ENCODE measurements at regions not wholly inside any gene's neighbourhood (a gene's known extent, or its start where the extent isn't known, plus 50 kb on each side); places are given as distances from the start of the nearest gene placed in this dataset.

- ATAC-seq (no peak), DNase-seq (no peak)
- no peaks in the 10 kb centered on the region for H3K36me3 ChIP-seq (ENCODE audit: low read depth)
- TF ChIP-seq CTCF (IDR thresholded peaks at IDR 0.05), result no peak
- intact Hi-C loops (cut with DNase I, micrococcal nuclease), result no loop called here
- H3K4me1 ChIP-seq (ENCODE audit: low read depth), result no peaks in the 10 kb centered on the region
- H3K4me3 ChIP-seq, result no peak overlapping the region
- H3K9me3 ChIP-seq, result no peaks in the 10 kb centered on the region
These were observed 373.7 kb upstream of the SLITRK6 start for GRCh38 chr13:86172961-86173360.

- TF ChIP-seq CTCF (IDR thresholded peaks at IDR 0.05), result no peak
- intact Hi-C loops (cut with DNase I, micrococcal nuclease), result no loop called here
- no peaks in the 10 kb centered on the region for H3K4me1 ChIP-seq (ENCODE audit: low read depth)
These were observed 362.0 kb upstream of the SLITRK6 start for GRCh38 chr13:86161257-86161656.

GRCh38 chr13:86155756-86156155 lies 356.5 kb upstream of the SLITRK6 start:
- ATAC-seq (no peak), DNase-seq (no peak)
- Histone ChIP-seq H3K36me3 (ENCODE audit: low read depth) (no peaks in the 10 kb centered on the region), H3K4me3 (no peak overlapping the region), H3K4me1 (ENCODE audit: low read depth) (no peaks in the 10 kb centered on the region), H3K9me3 (peaks cover 1% of the 10 kb centered on the region)
- no peak for TF ChIP-seq CTCF (IDR thresholded peaks at IDR 0.05)
- intact Hi-C loops (cut with DNase I, micrococcal nuclease), result no loop called here

More at GRCh38 chr13:86161257-86161656, 362.0 kb upstream of the SLITRK6 start:
- no peak overlapping the region for H3K4me3 ChIP-seq
- no peaks in the 10 kb centered on the region for H3K9me3 ChIP-seq
- no peak for DNase-seq
- no peaks in the 10 kb centered on the region for H3K36me3 ChIP-seq (ENCODE audit: low read depth)
- ATAC-seq, result no peak

GRCh38 chr13:86142080-86142479 lies 342.9 kb upstream of the SLITRK6 start:
- no peak for TF ChIP-seq CTCF (IDR thresholded peaks at IDR 0.05)
- ATAC-seq (no peak), DNase-seq (no peak)
- no peak overlapping the region for H3K4me3 ChIP-seq
- H3K36me3 ChIP-seq (ENCODE audit: low read depth), result no peaks in the 10 kb centered on the region
- H3K9me3 ChIP-seq, result peaks cover 2% of the 10 kb centered on the region
- intact Hi-C loops (cut with DNase I, micrococcal nuclease), result no loop called here
- no peaks in the 10 kb centered on the region for H3K4me1 ChIP-seq (ENCODE audit: low read depth)

GRCh38 chr13:86135856-86136255 lies 336.6 kb upstream of the SLITRK6 start:
- ATAC-seq (no peak), DNase-seq (no peak)
- H3K9me3 ChIP-seq, result no peaks in the 10 kb centered on the region
- H3K4me3 ChIP-seq, result no peak overlapping the region
- H3K36me3 ChIP-seq (ENCODE audit: low read depth), result no peaks in the 10 kb centered on the region
- no peak for TF ChIP-seq CTCF (IDR thresholded peaks at IDR 0.05)
- H3K4me1 ChIP-seq (ENCODE audit: low read depth), result no peaks in the 10 kb centered on the region
- intact Hi-C loops (cut with DNase I, micrococcal nuclease), result no loop called here

GRCh38 chr13:86121881-86122280 lies 322.7 kb upstream of the SLITRK6 start:
- Histone ChIP-seq H3K4me1 (ENCODE audit: low read depth) (no peaks in the 10 kb centered on the region), H3K36me3 (ENCODE audit: low read depth) (no peaks in the 10 kb centered on the region), H3K9me3 (peaks cover 7% of the 10 kb centered on the region), H3K4me3 (no peak overlapping the region)
- ATAC-seq (no peak), DNase-seq (no peak)
- TF ChIP-seq CTCF (IDR thresholded peaks at IDR 0.05), result no peak
- intact Hi-C loops (cut with DNase I, micrococcal nuclease), result no loop called here

All from mucosa of descending colon (tissue), 3 donors.